B cell (primary cell): ENCODE measurements at regions not wholly inside any gene's neighbourhood (a gene's known extent, or its start where the extent isn't known, plus 50 kb on each side); places are given as distances from the start of the nearest gene placed in this dataset.

Source experiments
- ATAC-seq: fragments of 200-7000 bp; cut with Tn5 transposase; one replicate; pipeline ENCODE4 v1.10.0; 2021; ENCODE audit warnings: low read depth, mild to moderate bottlenecking, moderate number of reproducible peaks, moderate library complexity
- CTCF ChIA-PET: fragments of 350-600 bp; sonication (Branson Sonifier 250); formaldehyde crosslinking; loops from one replicate; lab custom pipeline; 2021; ENCODE audit warnings: antibody characterized with exemption, inconsistent platforms; lab: Charles Lee
- POLR2A ChIA-PET: fragments of 350-600 bp; sonication (Branson Sonifier 250); formaldehyde crosslinking; loops from one replicate; lab custom pipeline; 2021; ENCODE audit warnings: antibody characterized with exemption; lab: Charles Lee
- DNase-seq: peaks from one replicate; pipeline ENCODE4 v3.0.0; 2013
- H2AFZ ChIP-seq: 2 replicates; pipeline ENCODE4 v1.6.1; 2012; ENCODE audit warnings: mild to moderate bottlenecking, low read depth, low read length; ENCODE audit not compliant: insufficient read depth, poor library complexity, severe bottlenecking
- H3K27ac ChIP-seq, 2 donors: 1 replicate in 1 of 2; 2 replicates in 1 of 2; pipeline ENCODE4 v1.5.1; 2012 to 2013; ENCODE audit warnings: low read length in 2 of 2, mild to moderate bottlenecking in 2 of 2, moderate library complexity in 1 of 2
- H3K27me3 ChIP-seq, 4 experiments: fragments of 200-600 bp in 1 of 4; sonication (generic) in 1 of 4; replicated peaks in 1 of 4; 1 replicate in 2 of 4; 2 replicates in 2 of 4; pipeline versions ENCODE4 v1.6.1 to v1.7.0; 2013 to 2016; ENCODE audit warnings: low read length in 3 of 4, mild to moderate bottlenecking in 2 of 4, mixed read lengths in 1 of 4, moderate library complexity in 1 of 4; ENCODE audit not compliant: insufficient read depth in 4 of 4, control insufficient read depth in 3 of 4; ENCODE audit errors: control extremely low read depth in 1 of 4
- H3K36me3 ChIP-seq, 2 experiments: replicated peaks in 1 of 2; 1 replicate in 1 of 2; 2 replicates in 1 of 2; pipeline versions ENCODE4 v1.6.1 to v1.7.1; 2013; ENCODE audit warnings: low read length in 1 of 2; ENCODE audit not compliant: insufficient read depth in 2 of 2, control insufficient read depth in 1 of 2; ENCODE audit errors: control extremely low read depth in 1 of 2, extremely low read depth in 1 of 2
- H3K4me1 ChIP-seq, 2 donors: fragments of 200-600 bp in 1 of 2; sonication (generic) in 1 of 2; 1 replicate in 1 of 2; 2 replicates in 1 of 2; pipeline versions ENCODE4 v1.5.1 to v1.6.1; 2013 to 2017; ENCODE audit warnings: low read length in 2 of 2; ENCODE audit not compliant: control insufficient read depth in 2 of 2, insufficient read depth in 2 of 2
- H3K4me2 ChIP-seq: replicated peaks from 2 replicates; pipeline ENCODE3; 2012; ENCODE audit warnings: mild to moderate bottlenecking, low read depth, low read length; ENCODE audit not compliant: poor library complexity, severe bottlenecking
- H3K4me3 ChIP-seq, 5 experiments: fragments of 200-600 bp in 1 of 5; sonication (generic) in 1 of 5; 1 replicate in 3 of 5; 2 replicates in 2 of 5; pipeline versions ENCODE4 v1.5.1 to v1.7.0; 2011 to 2016; ENCODE audit warnings: low read length in 4 of 5, mild to moderate bottlenecking in 4 of 5, low read depth in 2 of 5, control low read depth in 1 of 5, moderate library complexity in 1 of 5; ENCODE audit not compliant: insufficient read depth in 1 of 5; ENCODE audit errors: control extremely low read depth in 1 of 5, extremely low read depth in 1 of 5
- H3K79me2 ChIP-seq: fragments of 200-600 bp; sonication (generic); one replicate; pipeline ENCODE4 v1.6.0; 2016; ENCODE audit warnings: low read length; ENCODE audit not compliant: control insufficient read depth, insufficient read depth
- H3K9ac ChIP-seq: fragments of 200-600 bp; sonication (generic); 2 replicates; pipeline ENCODE4 v1.6.1; 2017; ENCODE audit warnings: mild to moderate bottlenecking, low read length, moderate library complexity
- H3K9me3 ChIP-seq, 3 donors: one replicate each; pipeline versions ENCODE4 v1.6.1 to v1.7.1; 2013; ENCODE audit warnings: low read length in 2 of 3; ENCODE audit not compliant: control insufficient read depth in 2 of 3, insufficient read depth in 1 of 3; ENCODE audit errors: control extremely low read depth in 1 of 3
- H4K20me1 ChIP-seq: 2 replicates; pipeline ENCODE4 v1.6.0; 2012; ENCODE audit warnings: mild to moderate bottlenecking, low read length; ENCODE audit not compliant: insufficient read depth, control insufficient read depth, poor library complexity, severe bottlenecking
- H3K27ac Mint-ChIP-seq: one replicate; pipeline ENCODE4 v1.8.0; 2021; ENCODE audit warnings: mixed read lengths
- H3K27me3 Mint-ChIP-seq: one replicate; pipeline ENCODE4 v1.8.0; 2021; ENCODE audit warnings: mixed read lengths
- H3K4me1 Mint-ChIP-seq: one replicate; pipeline ENCODE4 v1.8.0; 2021; ENCODE audit warnings: mixed read lengths
- H3K4me3 Mint-ChIP-seq: one replicate; pipeline ENCODE4 v1.8.0; 2021; ENCODE audit warnings: mixed read lengths
- H3K9me3 Mint-ChIP-seq: one replicate; pipeline ENCODE4 v1.8.0; 2022; ENCODE audit warnings: mixed read lengths; ENCODE audit not compliant: insufficient read depth
- CTCF ChIP-seq: fragments of 200-600 bp; IDR thresholded peaks from one replicate; pipeline ENCODE4 v1.8.0; 2022; ENCODE audit warnings: antibody characterized with exemption, mild to moderate bottlenecking
- EZH2 ChIP-seq: IDR thresholded peaks from 2 replicates; pipeline ENCODE4 v1.6.1; 2012; ENCODE audit warnings: borderline replicate concordance, low read depth, mild to moderate bottlenecking, moderate library complexity, low read length; ENCODE audit not compliant: insufficient read depth, poor library complexity, severe bottlenecking
- WGBS: methylation state at CpG from one replicate; pipeline ENCODE4 v1.1.5; 2013; ENCODE audit warnings: missing lambda C conversion rate; ENCODE audit not compliant: insufficient coverage; 5-methylcytosine and 5-hydroxymethylcytosine counted together
- intact Hi-C: fragments of 100-400 bp; cut with micrococcal nuclease; formaldehyde crosslinking; loops from one replicate; pipeline ENCODE4 v1.10.0; 2022

DNA sequence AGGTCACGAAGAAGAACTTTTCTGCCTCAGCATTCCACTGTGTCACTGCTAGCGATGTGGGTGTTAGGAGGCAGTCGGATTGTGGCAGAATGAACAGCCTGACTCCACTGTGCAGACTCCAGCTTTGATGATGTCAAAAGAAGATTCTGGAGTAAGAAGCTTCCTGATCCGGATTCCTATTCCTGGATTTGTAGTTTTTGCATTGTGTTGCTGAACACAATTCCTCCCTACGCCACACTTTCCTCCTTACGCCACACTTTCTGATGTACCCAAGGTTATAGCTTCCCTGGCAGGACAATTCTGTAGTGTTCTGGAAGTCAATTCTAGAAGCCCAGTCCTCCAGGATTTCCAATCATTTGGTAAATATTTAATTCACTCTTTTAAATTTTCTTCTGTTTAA, 665.2 kb upstream of the ADGRL2 start:
- TF ChIP-seq EZH2 (no peak), CTCF (no peak)
- 93% methylated on average over 3 of the region's 6 CpGs for WGBS

GRCh38 chr1:81129776-81130175, 671.0 kb upstream of the ADGRL2 start:
- ChIA-PET POLR2A (no interaction called here), CTCF (no interaction called here)
- Mint-ChIP-seq H3K4me3 (no peak overlapping the region), H3K27me3 (no peaks in the 10 kb centered on the region), H3K4me1 (no peaks in the 10 kb centered on the region), H3K27ac (no peak overlapping the region), H3K9me3 (peaks cover 2% of the 10 kb centered on the region)
- whole genome bisulfite sequencing = 82% methylated on average over 3 of the region's 3 CpGs
- no peak overlapping the region for H3K4me2 ChIP-seq
- H3K4me1 ChIP-seq = no peaks in the 10 kb centered on the region
- ATAC-seq (no peak), DNase-seq (no peak)
- H3K27me3 ChIP-seq = no peaks in the 10 kb centered on the region
- no peak for TF ChIP-seq EZH2
- H3K27ac ChIP-seq = no peak overlapping the region
- H2AFZ ChIP-seq = no peak overlapping the region
- intact Hi-C loops = no loop called here
- no peak overlapping the region for H3K4me3 ChIP-seq
- no peaks in the 10 kb centered on the region for H3K9me3 ChIP-seq
- no peak overlapping the region for H3K9ac ChIP-seq
- no peaks in the 10 kb centered on the region for H4K20me1 ChIP-seq
- H3K79me2 ChIP-seq = no peaks in the 10 kb centered on the region
- H3K36me3 ChIP-seq = no peaks in the 10 kb centered on the region

More for the DNA sequence above, 665.2 kb upstream of the ADGRL2 start:
- intact Hi-C loops = no loop called here
- no peak overlapping the region for H3K27ac ChIP-seq
- H3K27me3 ChIP-seq = no peaks in the 10 kb centered on the region
- H3K4me2 ChIP-seq = no peak overlapping the region
- no peak overlapping the region for H3K9ac ChIP-seq
- H3K4me3 Mint-ChIP-seq = no peak overlapping the region
- no peak overlapping the region for H3K27ac Mint-ChIP-seq
- peaks cover 2% of the 10 kb centered on the region for H3K9me3 Mint-ChIP-seq
- H3K27me3 Mint-ChIP-seq = no peaks in the 10 kb centered on the region
- no peaks in the 10 kb centered on the region for H4K20me1 ChIP-seq
- no peak for DNase-seq
- H3K36me3 ChIP-seq = no peaks in the 10 kb centered on the region
- no peak overlapping the region for H3K4me3 ChIP-seq
- H3K4me1 Mint-ChIP-seq = no peaks in the 10 kb centered on the region
- H3K9me3 ChIP-seq = no peaks in the 10 kb centered on the region
- H2AFZ ChIP-seq = no peak overlapping the region
- no peak for ATAC-seq
- ChIA-PET POLR2A (no interaction called here), CTCF (no interaction called here)
- H3K4me1 ChIP-seq = no peaks in the 10 kb centered on the region
- no peaks in the 10 kb centered on the region for H3K79me2 ChIP-seq
